ENCODE measurements at regions not wholly inside any gene's neighbourhood (a gene's known extent, or its start where the extent isn't known, plus 50 kb on each side); places are given as distances from the start of the nearest gene placed in this dataset.
"Not testable (repeated sequence)": the region's sequence is repeated elsewhere in the genome, so short reads cannot be mapped to it uniquely, and the experiment has no call there.

DNA sequence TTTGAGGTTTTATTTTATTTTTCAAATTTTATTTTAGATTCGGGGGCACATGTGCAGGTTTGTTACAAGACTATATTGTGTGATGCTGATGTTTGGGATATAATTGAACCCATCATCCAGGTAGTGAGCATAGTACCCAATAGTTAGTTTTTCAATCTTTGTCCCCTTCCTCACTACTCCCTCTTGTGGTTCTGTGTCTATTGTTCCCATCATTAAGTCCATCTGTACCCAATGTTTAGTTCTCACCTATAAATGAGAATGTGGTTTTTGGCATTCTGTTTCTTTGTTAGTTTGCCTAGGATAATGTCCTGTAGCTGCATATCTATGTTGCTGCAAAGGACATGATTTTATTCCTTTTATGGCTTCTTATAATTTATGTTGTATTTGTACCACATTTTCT, 767.2 kb upstream of the ADGRL3 start:
- intact Hi-C loops (cut with DNase I) = no loop called here
- DNase-seq (no peak), ATAC-seq (ENCODE audit: poor library complexity) (no peak)

- ATAC-seq (ENCODE audit: poor library complexity) (no peak), DNase-seq (no peak)
- intact Hi-C loops (cut with DNase I) = no loop called here
Observed at GRCh38 chr4:60443068-60443467, 757.1 kb upstream of the ADGRL3 start.

DNA sequence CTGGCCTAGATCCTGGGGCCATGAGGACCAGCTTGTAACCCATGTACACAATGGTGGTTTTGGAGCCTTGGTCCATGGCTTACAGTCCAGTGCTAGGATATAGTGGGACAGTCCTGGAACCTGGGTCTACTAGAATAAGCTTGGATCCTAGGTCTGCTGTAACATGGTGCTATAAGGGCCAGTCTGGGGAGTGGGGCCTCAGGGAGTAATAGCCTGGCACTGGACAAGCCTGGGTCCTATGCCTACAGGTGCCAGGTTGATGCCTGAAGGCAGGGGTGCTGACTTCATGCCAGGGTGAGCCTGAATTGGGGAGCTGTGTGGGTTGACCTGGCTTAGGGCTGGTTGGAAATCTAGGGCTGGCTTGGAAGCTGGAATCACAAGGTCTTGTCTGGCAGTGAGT, 756.3 kb upstream of the ADGRL3 start:
- intact Hi-C loops (cut with DNase I) = no loop called here
- ATAC-seq (ENCODE audit: poor library complexity) (no peak), DNase-seq (no peak)

DNA sequence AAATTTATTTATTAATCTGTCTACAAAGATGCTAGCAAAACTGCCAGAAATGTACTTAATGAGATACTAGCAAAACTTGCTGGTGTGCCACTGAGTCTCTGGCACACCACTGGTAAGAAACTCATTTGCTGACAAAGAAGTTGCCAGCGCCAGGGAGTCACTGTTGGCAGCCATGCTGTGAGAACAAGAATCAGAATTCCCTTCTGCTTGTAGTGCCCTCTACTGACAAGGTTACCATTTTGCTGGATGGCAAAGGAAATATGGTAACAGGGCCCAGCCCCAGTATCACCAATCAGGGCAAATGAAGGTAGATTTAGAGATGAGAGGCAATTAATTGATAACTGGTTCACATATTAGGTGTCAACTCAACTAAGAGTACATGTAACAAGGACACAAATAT, 750.1 kb upstream of the ADGRL3 start:
- intact Hi-C loops (cut with DNase I) = no loop called here
- DNase-seq (no peak), ATAC-seq (ENCODE audit: poor library complexity) (no peak)

GRCh38 chr4:60452266-60452665, 747.9 kb upstream of the ADGRL3 start:
- ATAC-seq (ENCODE audit: poor library complexity) (no peak), DNase-seq (no peak)
- intact Hi-C loops (cut with DNase I) = no loop called here

DNA sequence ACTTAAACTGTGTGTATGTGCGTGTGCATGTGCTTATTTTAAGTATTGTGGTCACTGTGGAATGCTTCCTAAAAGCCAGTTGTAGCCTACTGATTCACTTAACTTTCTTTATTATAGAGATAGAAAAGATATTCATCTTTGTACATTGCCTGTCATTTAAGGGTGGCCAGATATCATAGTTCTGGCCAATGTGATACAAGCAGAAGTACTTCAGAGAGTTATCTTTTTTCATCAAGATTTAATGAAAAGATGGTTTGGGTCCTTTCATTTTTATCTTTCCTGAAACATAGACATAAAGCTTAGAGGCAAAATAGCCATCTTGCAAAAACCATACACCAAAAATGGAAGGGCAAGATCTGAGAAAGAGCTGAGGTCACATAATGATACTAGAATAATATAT, 744.7 kb upstream of the ADGRL3 start:
- intact Hi-C loops (cut with DNase I) = no loop called here
- ATAC-seq (ENCODE audit: poor library complexity) = no peak

GRCh38 chr4:60461551-60461950, 738.6 kb upstream of the ADGRL3 start:
- ATAC-seq (ENCODE audit: poor library complexity) (no peak), DNase-seq (no peak)
- intact Hi-C loops (cut with DNase I) = no loop called here

More for the DNA sequence above, 744.7 kb upstream of the ADGRL3 start:
- DNase-seq = no peak

GRCh38 chr4:60463857-60464502, 736.1 kb upstream of the ADGRL3 start:
- no peak for ATAC-seq (ENCODE audit: poor library complexity)
- intact Hi-C loops (cut with DNase I) = no loop called here

GRCh38 chr4:60482921-60483351, 717.2 kb upstream of the ADGRL3 start:
- intact Hi-C loops (cut with DNase I) = no loop called here
- DNase-seq (no peak), ATAC-seq (ENCODE audit: poor library complexity) (no peak)

More at GRCh38 chr4:60463857-60464502, 736.1 kb upstream of the ADGRL3 start:
- no peak for DNase-seq

DNA sequence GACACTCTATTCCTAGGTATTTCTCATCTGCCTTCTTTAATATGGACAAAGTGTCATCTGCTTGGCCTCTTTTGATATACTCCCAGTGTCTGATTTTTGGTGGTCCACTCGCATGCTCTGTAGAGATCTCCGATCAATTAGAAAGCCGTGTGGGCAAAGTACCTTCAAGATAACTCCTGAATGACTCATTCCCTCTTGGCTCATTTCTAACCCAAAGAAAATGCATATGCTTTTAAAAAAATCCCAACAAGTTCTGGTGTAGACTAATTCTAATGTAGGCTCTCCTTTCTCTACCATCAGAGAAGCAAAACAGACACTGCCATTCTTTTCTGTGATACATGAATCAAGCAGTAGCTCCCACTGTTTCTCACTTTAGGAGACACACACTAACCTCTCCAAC, 714.9 kb upstream of the ADGRL3 start:
- ATAC-seq (ENCODE audit: poor library complexity) = no peak

DNA sequence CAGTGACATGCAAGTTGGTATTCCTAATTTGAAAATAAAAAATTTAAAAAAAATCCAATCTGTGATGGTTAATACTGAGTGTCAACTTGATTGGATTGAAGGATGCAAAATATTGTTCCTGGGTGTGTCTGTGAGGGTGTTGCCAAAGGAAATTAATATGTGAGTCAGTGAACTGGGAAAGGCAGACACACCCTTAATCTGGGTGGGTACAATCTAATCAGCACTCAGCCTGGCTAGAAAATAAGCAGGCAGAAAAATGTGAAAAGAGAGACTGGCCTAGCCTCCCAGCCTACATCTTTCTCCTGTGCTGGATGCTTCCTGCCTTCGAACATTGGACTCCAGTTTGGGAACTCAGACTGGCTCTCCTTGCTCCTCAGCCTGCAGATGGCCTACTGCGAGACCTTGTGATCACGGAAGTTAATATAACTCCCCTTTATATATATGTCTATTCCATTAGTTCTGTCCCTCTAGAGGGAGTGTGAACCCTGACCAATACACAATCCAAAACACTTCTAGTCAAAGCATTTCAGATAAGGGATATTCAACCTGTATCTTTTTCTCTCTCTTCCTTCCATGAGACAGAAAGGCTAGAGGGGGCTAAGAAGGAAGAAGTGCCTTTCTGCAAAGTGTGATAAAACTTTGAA, 712.9 kb upstream of the ADGRL3 start:
- not testable (repeated sequence) for ATAC-seq (ENCODE audit: poor library complexity)

More for the DNA sequence above, 714.9 kb upstream of the ADGRL3 start:
- DNase-seq = no peak
- intact Hi-C loops (cut with DNase I) = no loop called here

DNA sequence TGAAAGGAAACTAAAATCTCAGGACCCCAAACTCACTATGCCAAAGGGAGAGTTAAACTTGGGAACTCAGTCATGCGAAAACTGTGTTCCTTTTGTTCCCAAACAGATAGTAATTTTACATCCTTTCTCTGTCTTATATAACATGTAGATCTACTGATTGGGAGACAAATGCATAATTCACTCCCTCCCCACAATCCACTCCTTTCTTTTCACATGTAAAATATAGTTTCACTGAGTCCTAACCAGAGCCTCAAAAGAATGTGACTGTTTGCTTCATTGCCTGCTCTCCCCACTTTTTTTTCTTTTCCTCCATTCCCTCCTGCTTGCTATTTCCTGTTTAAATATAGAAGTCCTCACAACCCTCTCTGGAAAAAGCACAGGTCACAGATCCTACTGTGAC, 699.3 kb upstream of the ADGRL3 start:
- intact Hi-C loops (cut with DNase I) = no loop called here
- ATAC-seq (ENCODE audit: poor library complexity) = no peak
- DNase-seq = no peak

More for the DNA sequence above, 712.9 kb upstream of the ADGRL3 start:
- DNase-seq; intact Hi-C loops (cut with DNase I): not testable (repeated sequence)

GRCh38 chr4:60502733-60503132, 697.4 kb upstream of the ADGRL3 start:
- ATAC-seq (ENCODE audit: poor library complexity) (no peak), DNase-seq (no peak)
- intact Hi-C loops (cut with DNase I) = no loop called here

- no peak for ATAC-seq (ENCODE audit: poor library complexity)
- DNase-seq = no peak
- intact Hi-C loops (cut with DNase I) = no loop called here
Observed at GRCh38 chr4:60506061-60506460, 694.1 kb upstream of the ADGRL3 start.

DNA sequence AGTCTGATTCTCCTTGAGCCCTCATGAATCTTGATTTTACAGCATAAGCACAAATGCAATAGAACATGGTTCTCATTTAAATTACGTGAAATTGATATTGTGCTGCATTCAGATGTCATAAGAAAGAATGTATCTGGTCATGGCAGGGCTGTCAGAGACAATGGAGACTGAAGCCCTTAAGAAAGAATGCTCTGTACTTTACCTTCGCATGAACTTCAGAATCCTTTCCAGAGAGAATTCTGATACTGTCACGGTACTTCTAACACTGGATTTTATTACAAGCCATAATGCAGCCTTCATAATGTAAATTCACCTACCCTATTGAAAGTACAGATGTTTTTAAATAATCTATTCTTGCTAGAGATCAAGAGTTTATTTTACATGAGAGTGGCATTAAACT, 677.9 kb upstream of the ADGRL3 start:
- intact Hi-C loops (cut with DNase I) = no loop called here
- no peak for ATAC-seq (ENCODE audit: poor library complexity)
- DNase-seq = no peak

DNA sequence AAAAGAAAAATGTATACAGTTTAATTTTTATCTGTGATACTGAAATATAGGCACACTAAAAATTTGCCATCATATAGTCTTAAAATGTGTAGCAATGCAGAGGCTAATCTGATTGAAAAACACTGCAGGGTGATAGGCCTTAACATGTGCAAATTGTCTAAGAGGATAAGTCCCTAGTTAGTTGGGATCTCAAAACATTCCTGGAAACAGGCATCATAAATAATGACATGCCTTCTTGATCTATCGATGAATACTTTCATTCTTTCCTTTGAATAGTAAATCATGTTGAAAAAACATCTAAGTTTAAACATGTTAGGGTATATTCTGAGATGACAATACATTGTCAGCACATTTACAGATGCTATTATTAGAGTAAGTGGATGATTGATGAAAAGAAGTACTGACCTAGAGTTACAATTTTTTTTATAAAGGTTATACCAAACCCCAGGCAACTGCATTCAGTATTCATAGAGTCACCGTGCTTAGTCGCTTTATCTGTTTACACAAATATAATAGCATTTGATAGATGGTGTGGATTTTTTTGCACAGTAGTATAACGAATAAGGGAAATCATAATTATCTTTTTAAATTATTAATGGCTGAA, 668.2 kb upstream of the ADGRL3 start:
- DNase-seq (no peak), ATAC-seq (ENCODE audit: poor library complexity) (no peak)
- intact Hi-C loops (cut with DNase I) = no loop called here

DNA sequence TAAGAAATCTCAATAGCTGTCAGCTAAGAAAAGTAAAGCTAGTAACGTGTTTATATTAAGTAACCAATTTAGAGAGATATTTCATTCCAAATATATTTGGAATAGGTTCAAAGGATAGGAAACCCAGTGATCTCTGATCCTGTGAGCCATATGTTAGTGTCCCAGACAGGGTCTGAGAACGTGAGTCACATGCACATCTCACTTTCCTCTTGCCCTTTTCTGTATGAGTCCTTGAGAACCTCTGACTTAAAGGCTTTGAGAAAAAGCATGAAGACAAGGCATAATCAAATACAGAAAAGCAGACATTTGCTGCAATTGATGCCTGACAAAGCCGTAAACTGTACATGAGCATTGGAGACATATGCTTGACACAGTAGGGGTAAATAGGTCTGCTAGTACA, 655.1 kb upstream of the ADGRL3 start:
- ATAC-seq (ENCODE audit: poor library complexity) = no peak
- no peak for DNase-seq
- intact Hi-C loops (cut with DNase I) = no loop called here

DNA sequence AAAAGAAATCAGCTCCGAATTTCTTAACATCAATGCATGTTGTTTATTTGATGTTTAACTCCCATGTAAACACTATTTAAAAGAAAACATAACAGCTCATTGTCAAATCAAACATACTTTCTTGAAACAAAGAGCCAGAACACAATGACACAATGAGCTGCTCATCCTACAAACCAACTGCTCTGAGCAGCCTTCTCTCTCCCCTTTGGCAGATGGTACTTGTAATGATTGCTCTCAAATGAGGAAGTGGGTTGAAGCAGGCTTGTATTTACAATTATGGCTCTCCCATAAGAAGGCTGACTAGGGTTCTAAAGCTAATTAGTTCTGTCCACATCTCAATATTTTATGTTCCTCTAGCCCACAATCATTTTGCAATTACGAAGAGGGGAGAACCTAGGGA, 637.8 kb upstream of the ADGRL3 start:
- DNase-seq = no peak
- ATAC-seq (ENCODE audit: poor library complexity) = no peak
- intact Hi-C loops (cut with DNase I) = no loop called here

- DNase-seq (no peak), ATAC-seq (ENCODE audit: poor library complexity) (no peak)
- intact Hi-C loops (cut with DNase I) = no loop called here
Observed at GRCh38 chr4:60565558-60565957, 634.6 kb upstream of the ADGRL3 start.

- no peak for ATAC-seq (ENCODE audit: poor library complexity)
- no peak for DNase-seq
- intact Hi-C loops (cut with DNase I) = no loop called here
Observed at GRCh38 chr4:60575336-60575735, 624.8 kb upstream of the ADGRL3 start.

All from Right ventricle myocardium superior (tissue), 1 donor.